Mucosa of descending colon (tissue), 3 donors: ENCODE measurements at regions not wholly inside any gene's neighbourhood (a gene's known extent, or its start where the extent isn't known, plus 50 kb on each side); places are given as distances from the start of the nearest gene placed in this dataset.

Experiments
- ATAC-seq: fragments of 200-7000 bp; cut with Tn5 transposase; one replicate; pipeline ENCODE4 v1.9.1; 2020; ENCODE audit warnings: mild to moderate bottlenecking, moderate library complexity
- DNase-seq, 3 donors: peaks; one replicate each; pipeline ENCODE4 v3.0.0-alpha.2; 2020
- H3K36me3 ChIP-seq: fragments of 200-600 bp; one replicate; pipeline ENCODE4 v1.8.0; 2021; ENCODE audit warnings: low read depth, mild to moderate bottlenecking
- H3K4me1 ChIP-seq: fragments of 200-600 bp; one replicate; pipeline ENCODE4 v1.8.0; 2021; ENCODE audit warnings: low read depth, mild to moderate bottlenecking
- H3K4me3 ChIP-seq: fragments of 200-600 bp; one replicate; pipeline ENCODE4 v1.8.0; 2021; ENCODE audit warnings: mild to moderate bottlenecking
- H3K9me3 ChIP-seq: fragments of 200-600 bp; one replicate; pipeline ENCODE4 v1.8.0; 2021; ENCODE audit warnings: mild to moderate bottlenecking
- intact Hi-C, 2 donors: fragments of 100-400 bp; cut with DNase I in 1 of 2; cut with micrococcal nuclease in 1 of 2; formaldehyde crosslinking; loops; one replicate each; pipeline versions ENCODE4 v1.11.0 to v1.11.1; 2022; cut with DNase I, micrococcal nuclease
- TF ChIP-seq, protein P1 (sequence below): fragments of 200-600 bp; IDR thresholded peaks from one replicate; pipeline ENCODE4 v1.8.0; 2022; ENCODE audit warnings: antibody characterized with exemption, mild to moderate bottlenecking
- donor health status: DM: no; HTN: no; CAD: no; lungs with moderate emphysema.
- donor health status: DM: no; HTN: no; CAD: no.
- donor health status: DM: no; HTN: yes; CAD: no.

DNA sequence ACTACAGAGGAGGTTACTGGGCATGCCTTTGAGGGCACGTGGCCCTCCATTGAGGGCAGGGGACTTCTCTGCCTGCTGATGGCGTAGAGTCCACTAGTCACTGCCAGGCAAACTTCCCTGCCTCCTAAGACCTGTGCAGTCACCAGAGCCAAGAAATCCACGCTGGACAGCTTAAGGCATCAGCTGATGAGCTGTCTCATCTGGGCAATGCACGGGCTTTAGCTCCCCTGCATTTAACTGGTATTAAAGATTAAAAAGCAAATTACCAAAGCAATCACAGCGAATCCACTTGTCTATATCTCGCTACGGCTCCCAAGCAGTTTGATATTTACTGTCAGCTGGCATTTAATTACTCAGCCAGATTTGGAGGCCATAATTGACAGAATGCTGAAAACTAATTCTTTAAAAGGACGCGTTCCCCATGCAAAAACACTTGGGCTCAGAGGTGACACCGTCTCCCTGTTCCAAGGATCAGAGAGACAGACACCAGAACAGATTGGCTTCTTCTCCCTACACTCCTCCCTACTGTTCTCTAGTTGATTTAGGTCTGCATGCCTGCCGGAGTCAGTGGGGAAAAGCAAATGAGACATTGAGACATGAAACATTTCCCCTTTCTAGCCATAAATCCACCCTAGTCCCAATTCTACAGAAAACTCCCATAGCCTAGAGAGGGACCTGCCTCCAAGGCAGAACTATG, 68.5 kb downstream of the SPATA19 start:
- Histone ChIP-seq H3K4me3 (no peak overlapping the region), H3K9me3 (no peaks in the 10 kb centered on the region), H3K36me3 (no peaks in the 10 kb centered on the region), H3K4me1 (no peaks in the 10 kb centered on the region)
- no peak for DNase-seq
- ATAC-seq: no peak
- intact Hi-C loops: no loop called here
- TF ChIP-seq, protein P1, sequence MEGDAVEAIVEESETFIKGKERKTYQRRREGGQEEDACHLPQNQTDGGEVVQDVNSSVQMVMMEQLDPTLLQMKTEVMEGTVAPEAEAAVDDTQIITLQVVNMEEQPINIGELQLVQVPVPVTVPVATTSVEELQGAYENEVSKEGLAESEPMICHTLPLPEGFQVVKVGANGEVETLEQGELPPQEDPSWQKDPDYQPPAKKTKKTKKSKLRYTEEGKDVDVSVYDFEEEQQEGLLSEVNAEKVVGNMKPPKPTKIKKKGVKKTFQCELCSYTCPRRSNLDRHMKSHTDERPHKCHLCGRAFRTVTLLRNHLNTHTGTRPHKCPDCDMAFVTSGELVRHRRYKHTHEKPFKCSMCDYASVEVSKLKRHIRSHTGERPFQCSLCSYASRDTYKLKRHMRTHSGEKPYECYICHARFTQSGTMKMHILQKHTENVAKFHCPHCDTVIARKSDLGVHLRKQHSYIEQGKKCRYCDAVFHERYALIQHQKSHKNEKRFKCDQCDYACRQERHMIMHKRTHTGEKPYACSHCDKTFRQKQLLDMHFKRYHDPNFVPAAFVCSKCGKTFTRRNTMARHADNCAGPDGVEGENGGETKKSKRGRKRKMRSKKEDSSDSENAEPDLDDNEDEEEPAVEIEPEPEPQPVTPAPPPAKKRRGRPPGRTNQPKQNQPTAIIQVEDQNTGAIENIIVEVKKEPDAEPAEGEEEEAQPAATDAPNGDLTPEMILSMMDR: no peak

DNA sequence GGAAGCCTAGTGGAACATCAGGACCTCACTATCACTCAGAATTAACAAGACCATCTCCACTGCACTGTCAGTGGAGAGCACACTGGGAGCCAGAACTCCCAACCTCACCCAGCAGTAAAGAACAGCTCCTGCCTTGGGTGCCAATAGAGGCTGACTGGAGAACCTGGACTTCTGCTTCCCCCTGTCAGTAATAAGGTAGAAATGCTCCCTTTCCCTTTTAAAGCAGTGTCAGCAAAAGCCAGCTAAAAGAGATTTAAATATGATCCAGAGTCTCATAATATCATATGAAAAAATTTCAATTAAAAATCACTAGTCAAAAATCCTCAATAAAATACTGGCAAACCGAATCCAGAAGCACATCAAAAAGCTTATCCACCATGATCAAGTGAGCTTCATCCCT, 82.8 kb downstream of the SPATA19 start:
- DNase-seq (no peak), ATAC-seq (no peak)
- TF ChIP-seq, protein P1: no peak
- Histone ChIP-seq H3K4me1 (no peaks in the 10 kb centered on the region), H3K4me3 (no peak overlapping the region), H3K9me3 (peaks cover 18% of the 10 kb centered on the region), H3K36me3 (no peaks in the 10 kb centered on the region)
- intact Hi-C loops: no loop called here

DNA sequence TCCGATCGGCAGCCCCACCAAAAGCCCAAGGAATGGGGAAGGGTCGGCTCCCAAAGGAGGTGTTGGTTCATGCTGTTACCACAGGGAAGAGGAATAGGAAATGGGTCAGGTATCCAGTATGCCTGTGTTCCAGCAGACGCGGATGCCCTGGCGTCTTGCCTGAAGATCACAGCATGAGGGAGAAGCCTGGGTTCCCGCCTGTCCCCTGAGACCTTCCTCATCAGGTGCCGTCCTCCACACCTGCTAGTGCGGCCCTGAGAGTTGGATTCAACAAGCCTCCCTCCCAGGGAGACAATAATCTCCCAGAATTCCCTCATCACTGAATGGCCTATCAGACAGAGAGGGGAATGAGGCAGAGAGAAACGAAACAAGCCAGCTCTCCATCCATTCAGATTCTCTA, 92.2 kb downstream of the SPATA19 start:
- H3K4me1 ChIP-seq: no peaks in the 10 kb centered on the region
- DNase-seq (no peak), ATAC-seq (no peak)
- TF ChIP-seq, protein P1: no peak
- H3K36me3 ChIP-seq: no peaks in the 10 kb centered on the region
- no peak overlapping the region for H3K4me3 ChIP-seq
- H3K9me3 ChIP-seq: peaks cover 4% of the 10 kb centered on the region
- intact Hi-C loops: no loop called here

DNA sequence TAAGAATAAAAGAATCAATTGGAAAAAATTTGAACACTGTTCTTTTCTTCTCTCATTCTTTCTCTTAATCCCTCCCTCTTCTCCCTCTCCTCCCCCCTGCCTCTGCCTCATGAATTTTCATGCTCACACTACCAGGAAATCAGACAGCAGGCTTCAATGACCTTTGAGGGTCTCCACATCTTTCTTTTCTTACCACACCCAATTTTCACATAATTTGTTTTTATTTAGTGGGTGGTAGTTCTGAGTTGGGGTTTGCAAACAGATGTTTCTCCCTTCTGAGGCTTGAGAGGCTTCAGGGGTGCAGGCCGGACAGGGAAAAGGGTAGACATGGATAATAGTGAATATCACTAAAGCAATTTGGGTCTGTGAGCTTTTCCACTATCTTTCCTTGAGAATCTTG, 95.5 kb downstream of the SPATA19 start:
- Histone ChIP-seq H3K4me1 (no peaks in the 10 kb centered on the region), H3K4me3 (no peak overlapping the region), H3K9me3 (no peaks in the 10 kb centered on the region), H3K36me3 (no peaks in the 10 kb centered on the region)
- intact Hi-C loops: no loop called here
- no peak for ATAC-seq
- no peak for DNase-seq
- TF ChIP-seq, protein P1: no peak

DNA sequence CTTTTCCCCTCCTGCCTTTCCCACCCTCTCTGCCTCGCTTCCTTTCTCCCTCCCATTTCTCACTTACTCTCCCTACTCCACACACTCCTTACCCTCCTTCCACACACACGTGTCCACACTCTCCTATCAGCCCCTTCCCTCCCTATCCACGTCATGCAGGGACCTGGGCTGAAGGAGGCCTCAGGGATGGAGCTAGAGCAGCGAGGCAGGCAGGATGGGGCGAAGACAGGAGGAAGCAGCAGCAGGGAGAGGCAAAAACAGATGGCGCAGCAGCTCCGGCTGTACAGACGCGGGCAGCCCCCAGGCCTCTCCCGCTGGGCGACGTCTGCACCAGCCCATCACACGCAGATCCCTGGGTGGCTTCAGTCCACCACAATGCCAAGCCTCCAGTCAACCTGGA, 97.9 kb downstream of the SPATA19 start:
- ATAC-seq (no peak), DNase-seq (no peak)
- no peaks in the 10 kb centered on the region for H3K36me3 ChIP-seq
- intact Hi-C loops: no loop called here
- no peaks in the 10 kb centered on the region for H3K9me3 ChIP-seq
- TF ChIP-seq, protein P1: no peak
- H3K4me1 ChIP-seq: no peaks in the 10 kb centered on the region
- no peak overlapping the region for H3K4me3 ChIP-seq
